Peyer's patch (tissue), 4 donors: ENCODE measurements at regions not wholly inside any gene's neighbourhood (a gene's known extent, or its start where the extent isn't known, plus 50 kb on each side); places are given as distances from the start of the nearest gene placed in this dataset.

Source experiments
- CTCF ChIP-seq, 6 experiments: fragments of 450-650 bp in 4 of 6; fragments of 200-600 bp in 2 of 6; sonication (generic) in 1 of 6; IDR thresholded peaks; one replicate each; pipeline ENCODE4 v1.5.1; 2017 to 2019; ENCODE audit warnings: antibody characterized with exemption in 6 of 6, mild to moderate bottlenecking in 3 of 6, moderate library complexity in 1 of 6
- POLR2A ChIP-seq, 2 donors: fragments of 450-650 bp; IDR thresholded peaks; one replicate each; pipeline ENCODE4 v1.5.1; 2017; ENCODE audit warnings: antibody characterized with exemption in 2 of 2, mild to moderate bottlenecking in 2 of 2, moderate library complexity in 2 of 2

GRCh38 chr11:91293119-91293518, 931.5 kb upstream of the FAT3 start:
- no peak for TF ChIP-seq CTCF (IDR thresholded peaks at IDR 0.05)
- no peak for TF ChIP-seq POLR2A (IDR thresholded peaks at IDR 0.05)
